ENCODE measurements at regions not wholly inside any gene's neighbourhood (a gene's known extent, or its start where the extent isn't known, plus 50 kb on each side); places are given as distances from the start of the nearest gene placed in this dataset.

DNA sequence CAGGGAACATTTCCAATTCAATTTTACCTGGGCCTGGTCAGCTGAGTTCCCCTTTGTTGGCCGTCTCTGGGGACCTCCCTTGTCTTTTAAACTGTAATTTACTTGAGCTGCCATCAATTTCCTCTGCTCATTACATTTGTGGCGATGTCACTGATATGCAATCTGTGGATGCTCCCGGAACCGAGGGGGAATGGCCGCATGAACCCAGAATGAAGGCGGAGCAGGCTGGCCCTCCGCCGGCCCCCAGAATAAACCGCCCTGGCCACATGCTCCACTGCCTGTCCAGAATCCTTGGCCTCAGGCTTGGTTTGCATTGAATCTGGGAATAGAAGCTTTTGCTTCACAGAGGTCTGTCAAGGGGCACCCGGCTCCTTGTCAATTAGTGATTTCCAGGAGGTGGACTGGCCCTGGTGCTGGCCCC, 276.8 kb downstream of the TEX29 start:
- Histone ChIP-seq H3K36me3 (ENCODE audit: insufficient read depth, low read length) (no peaks in the 10 kb centered on the region), H3K4me1 (ENCODE audit: insufficient read depth, low read length) (no peaks in the 10 kb centered on the region), H3K9me3 (ENCODE audit: low read length) (no peaks in the 10 kb centered on the region), H3K27me3 (ENCODE audit: insufficient read depth, low read length, poor library complexity, severe bottlenecking) (no peaks in the 10 kb centered on the region), H3K4me3 (ENCODE audit: low read length) (no peak overlapping the region), H3K27ac (ENCODE audit: low read depth, low read length) (no peak overlapping the region)
- H3K9me3 Mint-ChIP-seq, result peaks cover 0 to 3% (median 0%) of the 10 kb centered on the region in 5 donors
- ChIA-PET CTCF (no interaction called here), POLR2A (no interaction called here)
- H3K4me1 Mint-ChIP-seq, result no peaks in the 10 kb centered on the region
- DNase-seq, result no peak
- H3K36me3 Mint-ChIP-seq, result peaks cover 0 to 2% (median 0%) of the 10 kb centered on the region in 3 donors
- H3K27ac Mint-ChIP-seq, result no peak overlapping the region
- peaks cover 7 to 11% of the 10 kb centered on the region in 2 donors for H3K27me3 Mint-ChIP-seq
- H3K4me3 Mint-ChIP-seq, result no peak overlapping the region

DNA sequence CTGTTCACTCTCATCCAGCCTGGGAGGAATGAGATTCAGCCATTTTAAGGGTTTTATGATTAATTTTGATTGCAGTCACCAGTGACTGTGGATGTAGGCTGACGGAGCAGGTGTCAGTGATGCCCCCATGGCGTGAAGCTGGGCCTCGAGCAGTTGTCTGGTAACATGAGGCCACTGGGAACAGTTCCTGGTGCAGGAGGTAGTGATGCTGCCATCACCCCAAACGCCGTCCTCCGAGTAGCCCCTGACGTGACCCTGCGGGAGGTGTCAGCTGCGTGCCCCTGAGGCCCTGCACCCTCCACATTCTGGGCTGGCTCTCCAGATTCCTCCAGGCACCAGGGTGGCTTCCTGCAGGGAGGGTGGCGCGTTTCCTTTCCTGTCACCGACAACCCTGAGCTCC, 277.2 kb downstream of the TEX29 start:
- Mint-ChIP-seq H3K27me3 (peaks cover 7 to 11% of the 10 kb centered on the region in 2 donors), H3K4me1 (no peaks in the 10 kb centered on the region), H3K36me3 (peaks cover 0 to 2% (median 0%) of the 10 kb centered on the region in 3 donors), H3K4me3 (no peak overlapping the region), H3K27ac (no peak overlapping the region), H3K9me3 (peaks cover 0 to 3% (median 0%) of the 10 kb centered on the region in 5 donors)
- DNase-seq, result no peak
- Histone ChIP-seq H3K4me3 (ENCODE audit: low read length) (no peak overlapping the region), H3K36me3 (ENCODE audit: insufficient read depth, low read length) (no peaks in the 10 kb centered on the region), H3K27ac (ENCODE audit: low read depth, low read length) (no peak overlapping the region), H3K27me3 (ENCODE audit: insufficient read depth, low read length, poor library complexity, severe bottlenecking) (no peaks in the 10 kb centered on the region), H3K4me1 (ENCODE audit: insufficient read depth, low read length) (no peaks in the 10 kb centered on the region), H3K9me3 (ENCODE audit: low read length) (no peaks in the 10 kb centered on the region)
- POLR2A ChIA-PET, result no interaction called here
- CTCF ChIA-PET, result no interaction called here

DNA sequence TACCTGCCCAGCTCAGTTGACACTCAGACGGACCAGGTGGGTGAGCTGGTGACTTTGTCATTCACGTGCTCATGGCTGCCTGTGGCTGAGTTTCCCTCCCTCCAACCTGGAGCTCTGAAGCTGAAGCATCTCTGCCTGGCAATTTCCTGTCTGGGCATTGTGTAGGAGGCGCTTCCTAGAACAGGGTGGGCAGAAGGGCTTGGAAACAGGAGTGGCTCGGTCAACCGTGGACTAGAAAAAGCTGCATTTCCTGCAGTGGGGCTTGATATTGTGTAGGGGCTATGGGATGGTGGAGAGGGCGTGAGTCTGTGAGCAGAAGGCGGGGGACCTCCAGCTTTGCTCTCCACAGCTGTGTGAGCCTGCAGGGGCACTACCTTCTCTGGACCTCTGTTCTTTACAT, 278.3 kb downstream of the TEX29 start:
- no peaks in the 10 kb centered on the region for H3K27me3 ChIP-seq (ENCODE audit: insufficient read depth, low read length, poor library complexity, severe bottlenecking)
- H3K9me3 ChIP-seq (ENCODE audit: low read length), result no peaks in the 10 kb centered on the region
- CTCF ChIA-PET, result no interaction called here
- H3K36me3 ChIP-seq (ENCODE audit: insufficient read depth, low read length), result no peaks in the 10 kb centered on the region
- Mint-ChIP-seq H3K27ac (no peak overlapping the region), H3K4me3 (no peak overlapping the region), H3K4me1 (no peaks in the 10 kb centered on the region), H3K9me3 (no peaks in the 10 kb centered on the region), H3K36me3 (peaks cover 0 to 2% (median 0%) of the 10 kb centered on the region in 3 donors), H3K27me3 (peaks cover 7 to 11% of the 10 kb centered on the region in 2 donors)
- H3K4me3 ChIP-seq (ENCODE audit: low read length), result no peak overlapping the region
- H3K27ac ChIP-seq (ENCODE audit: low read depth, low read length), result no peak overlapping the region
- no peak for DNase-seq
- no peaks in the 10 kb centered on the region for H3K4me1 ChIP-seq (ENCODE audit: insufficient read depth, low read length)
- POLR2A ChIA-PET, result no interaction called here

DNA sequence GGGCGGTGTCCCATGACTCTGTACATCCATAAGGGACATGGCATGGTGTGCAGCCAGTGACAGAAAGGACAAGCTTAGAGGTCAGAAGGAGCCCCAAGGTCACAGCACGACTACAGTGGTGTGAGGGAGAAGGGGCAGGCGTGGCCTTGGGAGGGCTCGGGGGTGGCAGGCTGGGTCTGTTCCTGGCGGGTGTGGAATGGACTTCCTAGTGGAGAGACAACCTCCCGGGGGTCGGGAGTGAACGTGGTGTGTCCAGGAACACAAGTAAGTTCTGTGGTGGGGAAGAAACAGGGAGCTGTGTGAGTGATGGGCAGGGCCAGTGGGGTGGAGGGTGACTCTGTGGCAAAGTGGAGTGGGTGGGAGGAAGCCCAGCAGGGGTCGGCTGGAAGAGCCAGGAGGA, 279.3 kb downstream of the TEX29 start:
- no peak overlapping the region for H3K4me3 ChIP-seq (ENCODE audit: low read length)
- no peaks in the 10 kb centered on the region for H3K9me3 Mint-ChIP-seq
- no peaks in the 10 kb centered on the region for H3K4me1 Mint-ChIP-seq
- no peaks in the 10 kb centered on the region for H3K27me3 ChIP-seq (ENCODE audit: insufficient read depth, low read length, poor library complexity, severe bottlenecking)
- no peak overlapping the region for H3K27ac Mint-ChIP-seq
- ChIA-PET CTCF (no interaction called here), POLR2A (no interaction called here)
- no peak for DNase-seq
- no peaks in the 10 kb centered on the region for H3K9me3 ChIP-seq (ENCODE audit: low read length)
- no peak overlapping the region for H3K4me3 Mint-ChIP-seq
- no peak overlapping the region for H3K27ac ChIP-seq (ENCODE audit: low read depth, low read length)
- H3K27me3 Mint-ChIP-seq, result peaks cover 7 to 11% of the 10 kb centered on the region in 2 donors
- peaks cover 0 to under 1% (median 0%) of the 10 kb centered on the region in 3 donors for H3K36me3 Mint-ChIP-seq
- no peaks in the 10 kb centered on the region for H3K36me3 ChIP-seq (ENCODE audit: insufficient read depth, low read length)
- H3K4me1 ChIP-seq (ENCODE audit: insufficient read depth, low read length), result no peaks in the 10 kb centered on the region

DNA sequence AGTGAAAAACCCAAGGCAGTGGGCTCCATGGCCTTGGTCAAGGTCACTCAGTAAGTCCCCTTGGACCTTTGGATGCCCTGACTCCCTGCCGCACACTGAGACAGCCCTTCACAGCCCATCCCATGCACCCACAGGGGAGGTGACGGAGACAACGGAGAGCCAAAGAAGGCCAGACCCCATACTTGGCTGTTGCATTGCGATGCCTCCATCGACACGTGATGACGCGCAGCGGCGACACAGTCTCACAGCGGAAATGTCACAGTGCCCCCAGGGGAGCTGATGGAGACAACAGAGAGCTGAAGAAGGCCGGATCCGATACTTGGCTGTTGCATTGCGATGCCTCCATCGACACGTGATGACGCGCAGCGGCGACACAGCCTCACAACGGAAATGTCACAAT, 282.4 kb downstream of the TEX29 start:
- H3K4me1 Mint-ChIP-seq, result no peaks in the 10 kb centered on the region
- no peak for DNase-seq
- H3K27me3 Mint-ChIP-seq, result peaks cover 5 to 11% of the 10 kb centered on the region in 2 donors
- H3K4me3 Mint-ChIP-seq, result no peak overlapping the region
- no peaks in the 10 kb centered on the region for H3K36me3 Mint-ChIP-seq
- Histone ChIP-seq H3K4me3 (ENCODE audit: low read length) (no peak overlapping the region), H3K27me3 (ENCODE audit: insufficient read depth, low read length, poor library complexity, severe bottlenecking) (no peaks in the 10 kb centered on the region), H3K9me3 (ENCODE audit: low read length) (no peaks in the 10 kb centered on the region), H3K36me3 (ENCODE audit: insufficient read depth, low read length) (no peaks in the 10 kb centered on the region), H3K27ac (ENCODE audit: low read depth, low read length) (no peak overlapping the region), H3K4me1 (ENCODE audit: insufficient read depth, low read length) (no peaks in the 10 kb centered on the region)
- ChIA-PET CTCF (no interaction called here), POLR2A (no interaction called here)
- no peak overlapping the region for H3K27ac Mint-ChIP-seq
- H3K9me3 Mint-ChIP-seq, result peaks cover 0 to 2% (median 0%) of the 10 kb centered on the region in 5 donors

DNA sequence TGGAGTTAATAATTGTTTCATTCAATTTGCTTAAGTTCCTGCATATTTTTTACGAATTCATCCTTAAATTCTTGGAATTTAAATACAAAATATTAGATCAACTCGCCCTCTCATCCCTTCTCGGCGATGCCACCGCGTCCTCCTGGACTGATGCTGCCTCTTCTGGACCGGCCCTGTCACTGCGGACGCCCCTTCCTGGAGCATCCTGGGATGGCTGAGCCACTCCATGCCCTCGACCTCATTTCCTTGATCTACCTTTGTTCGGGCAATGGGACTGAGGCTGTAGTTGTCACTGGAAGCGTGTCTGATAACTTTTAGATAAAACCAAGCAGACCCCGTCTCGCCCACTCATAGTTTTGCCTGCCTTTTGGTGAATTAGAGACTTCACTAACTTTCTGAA, 283.7 kb downstream of the TEX29 start:
- Mint-ChIP-seq H3K27me3 (peaks cover 0 to 8% of the 10 kb centered on the region in 2 donors), H3K36me3 (no peaks in the 10 kb centered on the region), H3K27ac (no peak overlapping the region), H3K4me1 (no peaks in the 10 kb centered on the region), H3K4me3 (no peak overlapping the region), H3K9me3 (peaks cover 0 to 2% (median 0%) of the 10 kb centered on the region in 5 donors)
- H3K4me3 ChIP-seq (ENCODE audit: low read length), result no peak overlapping the region
- POLR2A ChIA-PET, result interaction anchor here (0.7 kb wide), 1 partner anchor 8 kb away, joined by 3 read pairs; no protein-coding TSS in a partner anchor
- H3K4me1 ChIP-seq (ENCODE audit: insufficient read depth, low read length), result no peaks in the 10 kb centered on the region
- no peaks in the 10 kb centered on the region for H3K36me3 ChIP-seq (ENCODE audit: insufficient read depth, low read length)
- H3K27me3 ChIP-seq (ENCODE audit: insufficient read depth, low read length, poor library complexity, severe bottlenecking), result no peaks in the 10 kb centered on the region
- H3K9me3 ChIP-seq (ENCODE audit: low read length), result no peaks in the 10 kb centered on the region
- DNase-seq, result no peak
- CTCF ChIA-PET, result no interaction called here
- no peak overlapping the region for H3K27ac ChIP-seq (ENCODE audit: low read depth, low read length)

DNA sequence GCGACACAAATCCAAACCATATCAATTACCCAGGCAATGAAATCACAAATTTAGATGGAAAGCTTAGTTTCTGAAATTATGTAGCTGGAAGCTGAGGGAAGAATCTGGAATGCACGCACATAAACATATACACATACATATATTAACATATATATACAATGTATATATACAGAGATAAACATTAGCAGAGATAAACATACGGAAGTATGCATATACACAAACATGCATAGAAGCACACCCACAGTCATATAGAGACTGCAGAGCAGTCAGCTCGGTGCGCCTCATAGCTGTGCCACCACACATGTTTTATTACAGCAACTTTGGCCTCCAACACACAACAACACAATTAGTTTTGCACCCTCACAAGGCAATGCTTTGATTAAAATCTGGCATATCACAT, 288.1 kb downstream of the TEX29 start:
- Histone ChIP-seq H3K4me3 (ENCODE audit: low read length) (no peak overlapping the region), H3K27me3 (ENCODE audit: insufficient read depth, low read length, poor library complexity, severe bottlenecking) (no peaks in the 10 kb centered on the region), H3K9me3 (ENCODE audit: low read length) (no peaks in the 10 kb centered on the region), H3K4me1 (ENCODE audit: insufficient read depth, low read length) (no peaks in the 10 kb centered on the region), H3K27ac (ENCODE audit: low read depth, low read length) (no peak overlapping the region), H3K36me3 (ENCODE audit: insufficient read depth, low read length) (no peaks in the 10 kb centered on the region)
- POLR2A ChIA-PET, result no interaction called here
- CTCF ChIA-PET, result no interaction called here
- peaks cover 0 to 2% (median 0%) of the 10 kb centered on the region in 5 donors for H3K9me3 Mint-ChIP-seq
- H3K4me1 Mint-ChIP-seq, result no peaks in the 10 kb centered on the region
- no peak for DNase-seq
- peak overlapping the region in 1 of 8 donors; percentile 58 for H3K27ac Mint-ChIP-seq
- peaks cover 1 to 6% of the 10 kb centered on the region in 2 donors for H3K27me3 Mint-ChIP-seq
- no peak overlapping the region for H3K4me3 Mint-ChIP-seq
- H3K36me3 Mint-ChIP-seq, result no peaks in the 10 kb centered on the region

DNA sequence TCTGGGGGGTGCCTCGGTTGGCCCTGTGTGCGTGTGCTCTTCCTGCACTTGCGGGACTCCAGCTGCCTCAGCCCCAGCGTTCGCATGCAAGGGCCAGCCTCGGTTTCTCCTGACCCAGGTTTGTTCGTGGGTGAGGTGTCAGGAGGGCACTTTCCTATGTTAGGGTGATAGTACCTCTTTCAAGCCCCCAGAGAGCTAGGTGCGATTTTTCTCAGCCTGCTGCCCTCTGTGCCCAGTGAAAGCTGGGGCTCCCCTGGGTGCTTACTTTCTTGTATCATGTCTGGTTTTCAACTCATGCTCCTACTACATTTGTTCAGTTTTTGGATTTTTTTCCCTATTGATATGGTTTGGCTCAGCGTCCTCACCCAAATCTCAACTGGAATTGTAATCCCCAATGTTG, 289.2 kb downstream of the TEX29 start:
- POLR2A ChIA-PET, result no interaction called here
- peaks cover 0 to 2% (median 0%) of the 10 kb centered on the region in 5 donors for H3K9me3 Mint-ChIP-seq
- peaks cover 1 to 6% of the 10 kb centered on the region in 2 donors for H3K27me3 Mint-ChIP-seq
- no peak overlapping the region for H3K4me3 Mint-ChIP-seq
- no peak overlapping the region for H3K27ac Mint-ChIP-seq
- no peak overlapping the region for H3K27ac ChIP-seq (ENCODE audit: low read depth, low read length)
- DNase-seq, result no peak
- no peaks in the 10 kb centered on the region for H3K4me1 Mint-ChIP-seq
- no peaks in the 10 kb centered on the region for H3K9me3 ChIP-seq (ENCODE audit: low read length)
- H3K4me1 ChIP-seq (ENCODE audit: insufficient read depth, low read length), result no peaks in the 10 kb centered on the region
- H3K4me3 ChIP-seq (ENCODE audit: low read length), result no peak overlapping the region
- no peaks in the 10 kb centered on the region for H3K36me3 Mint-ChIP-seq
- no peaks in the 10 kb centered on the region for H3K36me3 ChIP-seq (ENCODE audit: insufficient read depth, low read length)
- CTCF ChIA-PET, result no interaction called here
- no peaks in the 10 kb centered on the region for H3K27me3 ChIP-seq (ENCODE audit: insufficient read depth, low read length, poor library complexity, severe bottlenecking)

DNA sequence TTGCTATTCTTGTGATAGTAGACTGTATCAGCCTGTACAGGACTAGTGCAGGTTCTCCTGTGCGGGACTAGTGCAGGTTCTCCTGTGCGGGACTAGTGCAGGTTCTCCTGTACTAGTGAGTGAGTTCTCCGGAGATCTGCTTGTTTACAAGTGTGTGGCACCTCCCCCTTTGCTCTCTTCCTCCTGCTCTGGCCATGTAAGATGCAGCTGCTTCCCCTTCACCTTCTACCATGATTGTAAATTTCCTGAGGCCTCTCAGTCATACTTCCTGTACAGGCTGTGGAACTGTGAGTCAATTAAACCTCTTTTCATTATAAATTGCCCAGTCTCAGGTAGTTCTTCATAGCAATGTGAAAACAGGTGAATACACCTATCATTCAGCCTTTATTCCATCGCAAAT, 289.6 kb downstream of the TEX29 start:
- Mint-ChIP-seq H3K27ac (no peak overlapping the region), H3K9me3 (peaks cover 0 to 2% (median 0%) of the 10 kb centered on the region in 5 donors), H3K4me1 (no peaks in the 10 kb centered on the region), H3K4me3 (no peak overlapping the region), H3K36me3 (no peaks in the 10 kb centered on the region), H3K27me3 (peaks cover 1 to 6% of the 10 kb centered on the region in 2 donors)
- no peak for DNase-seq
- no peak overlapping the region for H3K4me3 ChIP-seq (ENCODE audit: low read length)
- no peaks in the 10 kb centered on the region for H3K9me3 ChIP-seq (ENCODE audit: low read length)
- no peaks in the 10 kb centered on the region for H3K36me3 ChIP-seq (ENCODE audit: insufficient read depth, low read length)
- no peaks in the 10 kb centered on the region for H3K4me1 ChIP-seq (ENCODE audit: insufficient read depth, low read length)
- H3K27ac ChIP-seq (ENCODE audit: low read depth, low read length), result no peak overlapping the region
- H3K27me3 ChIP-seq (ENCODE audit: insufficient read depth, low read length, poor library complexity, severe bottlenecking), result no peaks in the 10 kb centered on the region
- POLR2A ChIA-PET, result no interaction called here
- CTCF ChIA-PET, result no interaction called here
